GM18520 (cell line): ENCODE measurements at regions not wholly inside any gene's neighbourhood (a gene's known extent, or its start where the extent isn't known, plus 50 kb on each side); places are given as distances from the start of the nearest gene placed in this dataset.

Experiments used
- ATAC-seq: cut with Tn5 transposase; IDR thresholded peaks from one replicate; pipeline ENCODE4 v1.9.1; 2021; ENCODE audit not compliant: unreplicated experiment

DNA sequence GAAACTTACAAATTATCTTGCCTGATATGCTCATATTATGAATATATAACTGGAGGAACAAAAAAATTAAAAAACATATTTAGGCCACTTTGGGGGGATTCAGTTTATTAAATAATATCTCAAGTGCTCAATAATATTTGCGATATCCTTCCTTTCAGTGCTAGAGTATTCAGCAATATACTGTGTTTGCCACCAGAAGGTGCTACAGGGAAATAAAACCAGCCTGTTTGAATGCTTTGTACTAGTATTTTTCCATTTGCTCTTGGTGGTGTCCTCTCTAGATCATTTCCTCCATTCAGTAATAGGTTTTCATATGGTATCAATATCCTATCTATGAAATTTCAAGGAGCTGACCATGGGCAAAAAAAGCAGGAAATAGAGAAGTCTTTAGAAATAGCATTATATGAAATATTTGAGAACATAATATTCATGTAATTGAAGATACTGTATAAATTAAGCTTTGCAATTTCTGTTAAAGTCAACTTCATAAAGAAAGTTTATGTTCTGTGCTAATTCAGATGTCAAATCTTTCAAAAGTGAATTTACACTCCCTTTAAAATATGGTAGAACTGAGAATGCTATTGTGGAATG lies 106.2 kb upstream of the NAV3 start:
- ATAC-seq = peak; percentile 55

- ATAC-seq = no peak
These were observed 107.4 kb upstream of the NAV3 start for GRCh38 chr12:77723308-77723707.

DNA sequence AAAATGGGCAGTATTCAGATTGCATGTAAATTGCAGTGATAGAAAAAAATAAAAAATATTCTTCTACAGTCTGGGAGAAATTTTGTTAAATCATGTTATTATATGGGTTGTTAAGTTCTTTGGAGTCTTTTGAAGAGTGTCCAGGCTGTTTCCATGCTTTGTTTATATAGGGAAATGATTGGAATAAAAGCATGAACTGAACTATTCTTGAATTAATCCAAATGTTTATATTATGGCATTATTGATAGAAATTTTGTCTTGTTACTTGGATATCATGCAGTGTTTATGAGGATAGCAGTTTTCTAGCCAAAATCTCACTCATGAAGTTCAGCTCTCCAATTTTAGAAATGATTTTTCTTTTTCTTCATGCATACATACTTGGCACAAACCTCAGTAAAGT lies 108.2 kb upstream of the NAV3 start:
- no peak for ATAC-seq

DNA sequence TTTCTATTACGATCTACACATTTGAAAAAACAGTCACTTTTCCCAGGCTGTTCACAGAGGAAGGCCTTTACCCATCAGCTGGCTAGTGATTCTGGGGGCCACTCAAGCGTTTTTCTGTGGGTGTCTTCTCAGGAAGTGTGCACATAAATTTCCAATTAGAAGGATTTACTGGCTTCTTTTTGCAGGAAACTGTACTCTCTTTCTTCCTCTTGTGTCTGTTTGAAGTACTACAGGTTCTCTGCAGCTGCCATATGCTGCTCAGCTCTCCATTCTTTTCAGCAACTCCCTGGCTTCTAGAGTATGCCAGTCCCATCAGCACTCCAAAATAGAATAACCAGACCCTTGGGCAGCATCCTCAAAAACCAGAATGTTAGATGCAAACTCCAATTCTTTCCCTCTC lies 110.4 kb upstream of the NAV3 start:
- no peak for ATAC-seq

DNA sequence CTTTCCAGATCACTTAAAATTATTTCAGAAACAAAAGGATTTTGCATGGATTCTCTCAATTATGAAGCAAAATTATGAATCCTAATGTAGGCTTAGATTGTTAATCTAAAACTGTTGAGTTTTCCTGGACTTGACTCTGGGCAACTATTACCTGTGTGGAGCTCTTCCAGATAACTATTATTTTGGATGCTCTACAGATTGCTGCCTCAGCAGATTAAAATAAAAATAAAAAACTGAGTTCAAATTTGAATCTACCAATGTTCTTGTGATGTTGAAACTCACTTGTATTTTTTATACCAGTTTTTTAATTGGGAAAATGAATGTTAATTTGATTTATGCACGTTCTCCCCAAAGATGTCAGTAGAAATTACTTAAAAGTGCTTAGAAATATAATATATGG lies 120.5 kb upstream of the NAV3 start:
- ATAC-seq = no peak

DNA sequence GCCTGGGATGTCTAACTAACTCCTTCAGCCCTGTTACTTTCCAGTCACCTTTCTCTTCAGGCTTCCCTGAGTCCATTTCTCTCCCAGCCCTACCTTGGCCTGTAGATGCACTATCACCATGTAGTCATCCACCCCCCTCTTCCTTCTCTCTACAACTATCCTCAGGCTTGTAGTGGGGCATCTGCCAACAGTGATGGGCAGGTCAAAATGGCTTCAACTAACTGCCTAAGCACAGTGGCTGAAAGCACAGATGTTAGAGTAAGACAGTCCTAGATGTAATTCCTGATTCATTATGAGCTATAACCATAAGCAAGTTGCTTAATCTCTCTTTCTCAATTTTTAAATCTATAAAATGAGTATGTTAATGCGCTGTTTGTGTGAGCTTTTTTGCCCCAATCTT lies 133.6 kb upstream of the NAV3 start:
- ATAC-seq = no peak

- ATAC-seq = no peak
These were observed 134.5 kb upstream of the NAV3 start for GRCh38 chr12:77696183-77696582.

GRCh38 chr12:77689510-77690086 lies 141.1 kb upstream of the NAV3 start:
- ATAC-seq = no peak

- ATAC-seq = no peak
These were observed 143.4 kb upstream of the NAV3 start for GRCh38 chr12:77687321-77687720.

- no peak for ATAC-seq
These were observed 143.9 kb upstream of the NAV3 start for GRCh38 chr12:77686760-77687159.

DNA sequence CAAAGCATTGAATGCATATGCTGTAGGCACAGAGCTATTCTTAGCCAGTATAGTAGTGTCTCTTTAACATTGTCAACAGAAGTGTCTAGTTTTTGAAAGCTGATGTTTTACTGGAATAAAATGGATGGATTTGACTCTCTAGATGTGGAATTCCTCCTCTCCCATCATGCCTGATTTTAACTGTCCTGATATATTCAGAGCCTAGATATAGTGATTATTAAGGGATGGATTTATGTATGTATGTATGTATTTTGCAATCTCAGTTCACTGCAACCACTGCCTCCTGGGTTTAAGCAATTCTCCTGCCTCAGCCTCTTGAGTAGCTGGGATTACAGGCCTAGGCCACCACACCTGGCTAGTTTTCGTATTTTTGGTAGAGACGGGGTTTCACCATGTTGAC lies 144.8 kb upstream of the NAV3 start:
- no peak for ATAC-seq

GRCh38 chr12:77685112-77685511 lies 145.6 kb upstream of the NAV3 start:
- ATAC-seq = peak; percentile 41

GRCh38 chr12:77682488-77682887 lies 148.2 kb upstream of the NAV3 start:
- no peak for ATAC-seq

DNA sequence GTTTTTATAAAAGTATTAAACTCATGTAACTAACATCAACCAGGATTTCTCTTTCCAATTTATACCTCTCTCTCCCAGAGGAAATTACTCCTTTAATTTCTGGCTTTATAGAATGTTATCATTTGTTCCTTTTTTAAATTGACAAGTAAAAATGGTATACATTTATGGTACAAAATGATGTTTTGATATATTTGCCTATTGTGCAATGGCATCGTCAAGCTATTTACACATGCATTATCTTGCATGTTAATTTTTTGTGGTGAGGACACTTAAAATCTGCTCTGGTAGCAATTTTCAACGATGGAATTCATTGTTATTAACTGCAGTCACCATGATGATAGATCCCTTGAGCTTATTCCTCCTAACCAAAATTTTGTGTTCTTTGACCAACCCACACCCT lies 149.0 kb upstream of the NAV3 start:
- no peak for ATAC-seq

DNA sequence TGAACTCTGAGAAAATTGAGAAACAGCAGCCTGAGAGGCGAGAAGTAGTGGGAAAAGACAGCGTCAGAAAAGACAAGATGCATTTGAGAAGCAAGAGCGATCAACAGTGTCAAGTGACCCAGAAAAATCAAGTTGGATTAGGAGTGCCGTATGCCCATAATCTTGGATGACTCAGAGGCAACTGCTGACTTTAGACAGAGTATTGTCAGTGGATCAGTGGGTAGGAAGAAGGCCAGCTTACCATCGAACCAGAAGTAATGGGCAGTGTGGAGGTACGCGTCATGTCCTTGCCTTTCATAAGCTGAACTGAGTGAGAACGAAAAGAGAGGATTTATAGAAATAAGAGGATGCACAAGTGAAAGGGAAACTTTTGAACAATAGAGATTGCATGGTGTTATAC lies 151.0 kb upstream of the NAV3 start:
- no peak for ATAC-seq

DNA sequence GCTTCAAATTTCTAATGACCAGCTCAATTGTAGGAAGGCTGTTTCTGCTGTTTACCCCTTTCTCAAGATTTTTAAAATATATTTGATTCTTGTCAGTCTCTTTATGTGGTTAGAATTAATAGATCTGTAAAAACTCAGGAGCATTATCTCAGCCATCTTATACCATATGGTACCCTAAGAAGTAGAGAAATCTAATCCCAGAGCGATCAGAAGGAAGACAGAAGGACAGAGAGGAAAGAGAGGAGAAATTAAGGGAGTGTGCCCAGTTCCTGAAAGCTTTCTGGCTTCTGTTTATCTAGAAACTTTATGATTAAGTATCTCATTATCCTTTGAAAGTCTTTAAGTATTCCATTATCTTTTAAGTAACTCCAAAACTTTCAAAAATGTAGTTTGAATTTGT lies 152.1 kb upstream of the NAV3 start:
- ATAC-seq = no peak

DNA sequence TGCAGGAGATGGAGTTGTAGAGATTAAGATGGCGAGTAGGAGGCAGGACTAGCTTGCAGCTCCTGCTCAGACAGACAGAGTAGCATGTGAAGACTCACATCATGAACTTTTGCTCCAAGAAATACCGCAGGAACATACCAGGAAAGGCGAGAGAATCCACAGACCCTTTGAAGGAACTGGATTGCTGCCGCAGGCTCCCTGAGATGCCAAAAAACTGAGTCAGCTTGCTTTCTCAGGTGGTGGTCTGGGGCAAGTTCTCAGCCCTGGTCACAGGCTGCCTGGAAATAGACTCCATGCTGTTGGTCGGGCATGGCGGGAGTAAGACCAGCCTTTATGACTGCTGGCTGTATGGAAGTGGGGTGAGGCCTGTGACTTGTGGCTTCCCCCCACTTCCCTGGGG lies 163.6 kb upstream of the NAV3 start:
- ATAC-seq = no peak

- ATAC-seq = no peak
These were observed 182.0 kb upstream of the NAV3 start for GRCh38 chr12:77648716-77649115.

DNA sequence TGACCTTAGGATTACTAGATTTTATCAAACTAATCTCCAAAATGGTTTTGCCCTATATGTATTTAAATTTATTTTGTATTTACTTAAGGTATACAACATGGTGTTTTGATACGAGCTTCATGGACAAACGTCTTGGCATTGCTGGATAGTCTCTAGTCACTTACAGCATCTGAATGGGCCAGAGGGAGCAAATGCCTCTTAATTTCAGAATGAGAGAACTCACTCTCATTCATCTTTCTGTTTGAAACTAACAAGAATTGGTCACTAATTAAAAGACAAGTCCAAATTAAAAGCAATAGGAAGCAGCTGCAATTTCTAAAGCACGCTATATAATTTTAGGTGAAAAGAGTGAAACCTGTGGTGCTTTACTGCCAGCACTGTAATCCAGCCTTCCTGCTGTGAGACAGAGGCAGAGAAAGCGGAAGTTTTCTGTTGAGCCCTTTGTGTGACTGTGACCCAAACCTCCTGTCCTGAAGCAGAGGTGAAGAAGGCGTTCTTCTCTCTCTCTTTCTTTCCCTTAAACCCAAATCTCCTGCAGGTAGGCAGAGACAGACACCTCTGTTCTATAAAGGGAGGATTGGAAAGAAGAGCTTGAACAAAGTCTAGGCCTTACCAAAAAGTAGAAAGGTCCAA lies 184.6 kb upstream of the NAV3 start:
- no peak for ATAC-seq

GRCh38 chr12:77644915-77645605 lies 185.6 kb upstream of the NAV3 start:
- ATAC-seq = no peak

GRCh38 chr12:77642246-77642645 lies 188.4 kb upstream of the NAV3 start:
- ATAC-seq = no peak

- no peak for ATAC-seq
These were observed 190.3 kb upstream of the NAV3 start for GRCh38 chr12:77640356-77640755.
